GM18511 (cell line): ENCODE measurements at regions not wholly inside any gene's neighbourhood (a gene's known extent, or its start where the extent isn't known, plus 50 kb on each side); places are given as distances from the start of the nearest gene placed in this dataset.

ENCODE experiments used
- ATAC-seq: cut with Tn5 transposase; IDR thresholded peaks from one replicate; pipeline ENCODE4 v1.9.1; 2021; ENCODE audit warnings: mild to moderate bottlenecking, moderate library complexity; ENCODE audit not compliant: unreplicated experiment

GRCh38 chr15:101551696-101552591 lies 62.4 kb upstream of the PCSK6 start:
- no peak for ATAC-seq

GRCh38 chr15:101550124-101550523 lies 60.6 kb upstream of the PCSK6 start:
- no peak for ATAC-seq

- no peak for ATAC-seq
Measured at GRCh38 chr15:101549647-101550046, 60.1 kb upstream of the PCSK6 start.

- ATAC-seq, result no peak
Measured at GRCh38 chr15:101547737-101548136, 58.2 kb upstream of the PCSK6 start.

GRCh38 chr15:101545548-101546505 lies 56.3 kb upstream of the PCSK6 start:
- no peak for ATAC-seq

- no peak for ATAC-seq
Measured at GRCh38 chr15:101544613-101544945, 55.1 kb upstream of the PCSK6 start.

GRCh38 chr15:101543926-101544612 lies 54.6 kb upstream of the PCSK6 start:
- ATAC-seq, result no peak

- ATAC-seq, result no peak
Measured at GRCh38 chr15:101543431-101543830, 53.9 kb upstream of the PCSK6 start.

GRCh38 chr15:101543026-101543390 lies 53.5 kb upstream of the PCSK6 start:
- no peak for ATAC-seq

- ATAC-seq, result no peak
Measured at GRCh38 chr15:101542306-101543025, 53.0 kb upstream of the PCSK6 start.

GRCh38 chr15:101541501-101542292 lies 52.2 kb upstream of the PCSK6 start:
- ATAC-seq, result no peak

- no peak for ATAC-seq
Measured at GRCh38 chr15:101540480-101541239, 51.2 kb upstream of the PCSK6 start.

- ATAC-seq, result no peak
Measured at GRCh38 chr15:101539930-101540329, 50.4 kb upstream of the PCSK6 start.

- ATAC-seq, result no peak
Measured at GRCh38 chr15:101539492-101539891, 50.0 kb upstream of the PCSK6 start.
